ENCODE measurements at regions not wholly inside any gene's neighbourhood (a gene's known extent, or its start where the extent isn't known, plus 50 kb on each side); places are given as distances from the start of the nearest gene placed in this dataset.

DNA sequence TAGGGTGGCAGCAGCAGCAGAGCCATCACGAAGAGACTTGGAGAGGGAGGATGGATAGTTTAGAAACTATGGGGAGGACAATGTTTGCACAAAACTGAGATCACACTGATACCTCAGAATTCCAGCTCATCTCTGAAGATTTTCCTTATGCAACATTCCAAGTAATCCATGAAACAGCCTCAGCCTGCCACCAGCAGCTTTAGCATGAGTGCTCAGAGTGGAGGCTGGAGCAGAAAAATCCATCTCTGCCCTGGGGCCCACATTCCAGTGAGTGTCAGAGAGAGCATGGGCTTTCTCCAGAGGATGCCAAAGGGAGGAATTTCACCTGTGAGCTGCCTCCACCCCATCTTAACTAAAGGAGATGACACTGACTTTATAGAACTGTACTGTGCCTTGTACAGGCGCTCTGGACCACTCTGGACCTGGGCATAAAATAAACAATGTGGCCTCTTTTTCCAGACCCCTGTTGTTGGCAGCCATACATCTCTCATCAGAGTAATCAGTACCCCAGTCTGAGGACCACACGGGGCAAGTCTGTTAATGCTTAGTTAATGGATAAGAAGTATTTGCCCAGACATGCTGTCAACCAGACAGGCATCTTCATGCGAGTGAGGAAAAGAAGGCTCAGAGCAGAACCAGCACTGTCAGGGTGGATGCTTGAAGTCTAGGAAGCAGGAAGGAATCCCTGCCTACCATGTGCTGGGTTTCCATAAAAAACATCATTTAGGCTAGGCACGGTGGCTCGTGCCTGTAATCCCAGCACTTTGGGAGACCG lies 440.9 kb downstream of the ENC1 start:
- intact Hi-C loops (cut with DNase I), result loop anchor here (5.0 kb wide), 1 partner anchor 443 kb away; the partner anchor contains the start of gene ENC1
- no peak for DNase-seq (ENCODE audit: low spot score)

DNA sequence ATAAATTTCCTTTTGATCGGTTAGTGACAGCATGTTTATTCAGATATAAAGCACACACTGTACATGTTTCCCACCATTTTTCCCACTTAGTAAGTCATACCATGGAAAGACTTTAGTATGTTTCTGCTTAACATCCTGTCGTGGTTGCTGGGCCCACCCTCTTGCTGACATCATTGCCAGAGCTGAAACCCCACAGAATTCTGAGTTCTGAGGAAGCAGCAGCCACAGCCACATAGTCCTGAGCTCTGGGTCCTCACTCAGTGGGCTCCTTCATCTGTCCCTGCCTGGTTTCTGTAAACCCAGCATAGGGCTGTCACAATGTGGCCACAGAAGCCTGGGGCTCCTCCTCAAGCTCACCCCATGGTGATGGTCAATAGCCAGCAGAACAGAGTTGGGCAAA lies 441.5 kb downstream of the ENC1 start:
- no peak for DNase-seq (ENCODE audit: low spot score)
- intact Hi-C loops (cut with DNase I), result no loop called here

DNA sequence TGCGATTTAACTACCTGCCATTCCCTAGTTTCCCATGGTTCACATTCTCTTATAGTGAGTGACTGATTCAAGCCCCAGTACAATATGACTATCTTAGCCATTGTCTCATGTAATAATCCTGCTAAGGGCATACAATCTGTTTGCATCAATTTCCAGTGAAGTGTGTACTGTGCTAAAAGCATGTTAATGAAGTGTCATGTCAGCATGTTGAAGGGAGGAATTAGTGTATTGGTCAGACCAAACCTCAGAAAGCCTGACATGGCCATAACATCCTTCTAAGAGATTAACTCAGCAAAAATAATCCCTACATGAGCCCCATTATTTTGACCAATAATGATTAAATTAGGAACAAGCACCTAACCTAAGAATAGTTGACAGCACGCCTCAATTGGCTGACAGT lies 442.4 kb downstream of the ENC1 start:
- intact Hi-C loops (cut with DNase I), result no loop called here
- DNase-seq (ENCODE audit: low spot score), result no peak

DNA sequence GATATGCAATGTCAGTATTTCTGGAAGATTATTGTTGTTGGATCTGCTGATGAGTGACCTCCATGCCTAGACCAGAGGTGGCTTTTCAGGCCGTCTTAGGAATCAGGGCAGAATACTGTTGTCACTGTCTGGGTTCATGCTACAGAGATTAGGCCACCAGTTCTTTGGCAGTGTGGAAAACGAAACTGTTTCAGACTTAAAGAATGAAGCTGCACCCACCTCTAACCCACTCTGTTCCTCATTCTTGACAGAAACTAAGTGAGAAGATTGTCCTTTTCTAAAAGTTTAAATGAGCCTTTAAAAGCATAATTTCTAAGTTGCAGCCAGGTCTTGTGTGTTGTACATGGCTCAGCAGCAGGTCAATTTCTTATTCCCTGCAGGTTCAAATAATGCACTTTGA lies 444.3 kb downstream of the ENC1 start:
- intact Hi-C loops (cut with DNase I), result no loop called here
- no peak for DNase-seq (ENCODE audit: low spot score)

DNA sequence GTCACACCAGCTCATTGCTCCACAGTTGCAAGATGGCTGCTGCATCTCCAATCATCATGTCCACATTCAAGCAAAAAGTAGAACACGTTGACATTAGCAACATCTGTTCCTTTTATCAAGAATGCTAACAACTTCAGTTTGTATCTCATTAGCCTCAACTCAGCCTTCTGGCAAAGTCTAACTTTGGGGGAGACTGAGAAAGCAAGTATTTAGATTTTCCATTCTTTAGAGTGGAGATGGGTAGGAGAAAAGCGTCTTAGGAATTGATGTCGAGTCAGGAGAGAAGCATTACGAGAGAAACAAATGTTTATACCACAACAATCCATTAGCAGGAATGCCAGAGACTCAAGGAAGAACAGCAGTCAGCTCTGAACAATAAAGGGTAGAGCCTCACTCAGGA lies 446.3 kb downstream of the ENC1 start:
- intact Hi-C loops (cut with DNase I), result no loop called here
- DNase-seq (ENCODE audit: low spot score), result no peak

DNA sequence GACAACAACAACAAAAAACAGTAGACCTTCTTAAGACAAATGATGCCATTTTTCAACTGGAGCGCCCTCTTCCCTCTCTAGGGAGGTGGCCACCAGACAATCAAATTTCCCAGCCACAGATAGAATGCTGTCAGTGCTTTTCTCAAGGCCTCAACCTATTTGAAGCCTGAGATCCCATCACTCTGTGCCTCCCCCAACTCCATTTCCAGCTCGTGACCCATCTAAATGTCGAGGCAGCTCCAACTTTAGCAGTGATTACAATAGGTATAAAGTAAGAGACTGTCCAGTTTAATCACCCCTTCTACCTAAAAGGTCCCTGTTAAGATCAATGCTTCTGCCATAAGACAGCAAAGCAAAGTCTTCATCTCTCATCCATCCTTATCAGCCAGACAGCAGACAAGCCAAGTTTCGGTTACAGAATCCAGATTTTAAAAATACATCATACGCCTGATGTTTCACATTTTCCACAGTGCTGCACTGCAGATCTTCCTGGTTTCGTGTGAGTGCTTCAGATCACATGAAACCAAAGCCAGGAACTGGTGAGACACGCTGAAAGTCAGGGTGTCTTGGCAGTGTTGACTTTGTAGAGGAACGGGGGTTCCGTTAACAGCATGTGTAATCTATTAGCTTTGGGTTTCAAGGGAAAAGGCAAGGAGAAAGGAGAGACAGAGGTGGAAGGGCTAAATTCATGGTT lies 447.8 kb downstream of the ENC1 start:
- intact Hi-C loops (cut with DNase I), result no loop called here
- no peak for DNase-seq (ENCODE audit: low spot score)

DNA sequence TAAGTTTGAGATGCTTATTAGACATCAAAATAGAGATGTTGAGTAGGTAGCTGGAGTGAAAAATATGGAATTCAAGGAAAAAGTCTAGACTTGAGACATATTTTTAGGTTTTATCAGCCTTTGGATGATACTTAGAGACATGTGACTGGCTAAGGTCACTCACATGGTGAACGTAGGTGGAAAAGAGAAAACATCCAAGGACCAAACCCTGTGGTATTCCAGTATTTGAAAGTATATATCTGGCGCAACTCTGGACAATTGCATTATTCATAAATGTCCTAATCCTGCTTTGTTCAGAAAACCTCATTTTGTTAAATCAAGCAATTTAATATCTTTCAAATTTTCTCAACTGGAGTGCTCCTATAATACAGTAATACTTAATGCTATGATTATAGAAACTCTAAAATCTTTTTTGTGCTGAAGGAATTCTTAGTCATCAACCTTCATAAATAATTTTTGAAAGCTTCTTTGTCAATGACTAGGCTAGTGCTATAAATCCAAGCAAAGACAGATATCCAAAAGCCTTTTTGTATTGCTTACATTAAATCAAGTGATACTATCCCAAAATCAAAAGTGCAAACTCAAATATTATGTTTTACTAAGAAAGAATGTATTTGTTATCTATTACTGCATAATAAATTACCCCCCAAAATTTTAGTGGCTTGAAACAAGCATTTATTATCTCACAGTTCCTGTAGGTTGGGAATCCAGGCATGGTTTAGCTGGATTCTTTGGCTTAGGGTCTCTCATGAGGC lies 452.0 kb downstream of the ENC1 start:
- DNase-seq (ENCODE audit: low spot score), result no peak
- intact Hi-C loops (cut with DNase I), result no loop called here

DNA sequence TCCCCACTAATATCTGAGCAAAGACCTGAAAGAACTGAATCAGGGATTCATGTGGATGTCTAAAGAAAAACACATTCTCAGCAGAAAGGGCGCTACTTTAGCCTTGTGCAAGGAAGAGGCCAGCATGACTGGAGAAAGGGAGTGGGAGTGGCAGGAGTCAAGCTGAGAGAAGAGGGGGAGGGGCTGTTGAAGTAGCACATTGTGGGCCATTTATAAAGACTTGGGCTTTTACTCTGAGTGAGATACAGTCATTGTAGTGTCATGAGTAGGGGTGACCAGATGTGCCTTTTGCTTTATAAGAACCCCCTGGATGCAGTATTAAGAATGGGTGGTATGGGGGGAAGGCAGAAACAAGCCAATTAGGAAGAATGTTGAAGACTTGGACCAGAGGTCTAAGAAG lies 452.8 kb downstream of the ENC1 start:
- DNase-seq (ENCODE audit: low spot score), result no peak
- intact Hi-C loops (cut with DNase I), result no loop called here

DNA sequence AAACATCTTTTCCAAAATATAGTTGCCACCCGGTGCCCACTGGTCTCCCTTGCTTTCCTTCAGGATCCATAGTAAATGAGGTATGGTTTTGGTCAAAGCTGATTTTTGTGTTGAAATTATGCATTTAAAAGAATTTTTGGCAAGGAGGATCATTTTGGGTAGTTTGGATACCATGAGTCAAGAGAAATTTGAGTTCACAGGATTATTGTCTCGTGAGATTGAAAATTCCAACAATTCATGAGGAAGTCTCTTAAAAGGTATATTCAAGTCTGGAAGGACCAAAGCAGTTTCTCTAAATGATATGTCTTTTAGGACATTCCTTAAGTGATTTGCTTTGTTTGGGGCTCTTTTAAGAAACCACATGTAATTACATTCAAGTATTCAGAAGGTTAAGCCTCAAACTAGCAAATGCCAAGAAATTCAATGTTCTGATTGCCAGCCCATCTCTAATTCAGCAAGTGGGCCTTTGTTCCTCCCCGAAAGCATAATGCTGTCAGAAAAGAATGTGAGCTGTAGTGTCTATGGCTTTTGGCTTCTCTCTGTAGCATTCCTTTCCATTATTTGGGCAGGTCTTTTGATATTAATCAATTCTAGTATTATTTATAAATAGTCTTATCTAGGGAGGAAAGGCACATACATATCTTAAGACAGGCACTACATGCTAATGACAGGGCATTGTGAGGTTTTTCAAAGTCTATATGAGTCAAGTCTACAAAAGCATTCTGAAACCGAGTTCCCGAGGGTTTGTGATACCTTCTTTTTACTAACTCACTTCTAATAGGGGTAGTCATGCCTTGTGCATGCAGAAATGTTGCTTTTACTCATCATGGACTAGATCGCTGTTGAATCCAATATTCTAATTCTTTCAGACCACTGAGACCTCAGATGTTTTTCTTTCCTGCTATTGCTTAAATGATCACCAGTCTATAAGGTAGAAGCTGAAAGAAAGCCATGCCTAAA lies 453.9 kb downstream of the ENC1 start:
- DNase-seq (ENCODE audit: low spot score), result no peak
- intact Hi-C loops (cut with DNase I), result no loop called here

DNA sequence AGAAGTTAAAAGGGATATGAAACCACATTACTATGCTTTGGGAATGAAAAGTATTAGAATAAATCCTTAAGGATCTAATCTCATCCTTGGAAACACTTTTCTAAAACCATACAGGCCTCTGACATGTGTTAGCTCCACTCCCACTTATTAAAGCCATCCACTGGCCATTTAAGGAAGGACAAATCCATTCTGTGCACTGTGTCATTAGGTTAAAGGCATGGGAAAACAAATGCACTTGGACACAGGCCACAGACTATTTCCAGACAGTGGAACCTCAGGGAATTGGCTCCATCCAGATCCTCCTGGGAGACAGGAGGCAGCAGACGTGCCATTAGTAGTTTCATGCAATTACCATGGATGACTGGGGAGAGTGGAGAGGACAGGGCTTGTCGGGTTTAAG lies 454.9 kb downstream of the ENC1 start:
- intact Hi-C loops (cut with DNase I), result no loop called here
- no peak for DNase-seq (ENCODE audit: low spot score)

DNA sequence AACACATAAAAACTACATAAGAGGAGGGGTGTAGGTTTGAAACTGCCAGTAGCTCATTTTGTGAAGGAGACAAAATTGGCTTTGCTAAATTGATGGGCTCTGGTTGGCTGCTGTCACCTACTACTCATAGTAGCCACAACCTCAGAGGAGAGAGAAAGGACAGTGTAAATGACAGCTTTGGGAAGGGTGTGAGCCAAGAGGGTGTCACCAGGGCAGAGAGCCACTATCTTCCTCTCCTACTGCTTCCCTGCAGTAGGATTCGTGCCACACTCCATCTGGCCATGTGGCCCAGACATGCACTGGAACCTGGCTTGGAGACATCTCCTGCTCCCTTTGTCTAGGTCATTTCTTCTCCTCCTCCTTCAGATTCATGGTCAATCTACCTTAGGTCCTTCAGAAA lies 455.9 kb downstream of the ENC1 start:
- intact Hi-C loops (cut with DNase I), result no loop called here
- DNase-seq (ENCODE audit: low spot score), result no peak

DNA sequence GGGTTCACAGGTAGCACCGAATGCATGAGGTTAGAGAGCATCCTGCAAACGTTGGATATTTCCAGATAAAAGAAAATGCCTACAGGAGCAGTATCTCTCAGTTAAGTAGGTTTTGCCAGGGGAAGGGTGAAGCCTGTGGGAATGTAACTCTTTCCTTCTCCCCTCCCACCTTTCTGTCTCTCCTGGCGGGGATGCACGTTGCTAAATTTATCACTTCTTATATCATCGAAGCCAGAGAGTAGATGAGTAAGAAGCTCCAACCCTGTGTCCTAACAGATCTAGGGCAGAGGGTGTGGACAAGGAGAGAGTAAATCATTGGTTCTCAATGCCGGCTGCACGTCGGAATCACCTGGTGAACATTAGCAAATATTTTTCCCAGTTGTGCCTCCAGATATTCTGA lies 457.5 kb downstream of the ENC1 start:
- no peak for DNase-seq (ENCODE audit: low spot score)
- intact Hi-C loops (cut with DNase I), result no loop called here

DNA sequence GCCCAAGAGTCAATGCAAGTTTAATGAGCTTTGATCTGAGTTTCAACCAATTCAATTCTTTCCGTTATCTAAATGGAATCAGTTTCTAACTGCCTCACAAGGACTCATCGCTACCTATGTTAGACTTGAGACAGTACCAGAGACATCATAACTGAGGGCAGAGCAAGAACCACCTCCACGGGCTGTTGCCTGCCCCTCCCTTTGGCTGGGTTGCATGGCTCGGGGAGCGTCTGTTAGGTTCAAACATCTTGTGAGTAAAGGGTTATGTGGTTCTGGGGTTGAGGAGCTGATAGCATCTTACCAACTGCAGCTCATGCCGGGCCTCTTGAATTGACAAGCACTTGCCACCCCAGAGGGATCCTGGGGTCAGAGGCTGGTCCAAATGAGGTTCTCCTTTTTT lies 457.9 kb downstream of the ENC1 start:
- intact Hi-C loops (cut with DNase I), result no loop called here
- no peak for DNase-seq (ENCODE audit: low spot score)

DNA sequence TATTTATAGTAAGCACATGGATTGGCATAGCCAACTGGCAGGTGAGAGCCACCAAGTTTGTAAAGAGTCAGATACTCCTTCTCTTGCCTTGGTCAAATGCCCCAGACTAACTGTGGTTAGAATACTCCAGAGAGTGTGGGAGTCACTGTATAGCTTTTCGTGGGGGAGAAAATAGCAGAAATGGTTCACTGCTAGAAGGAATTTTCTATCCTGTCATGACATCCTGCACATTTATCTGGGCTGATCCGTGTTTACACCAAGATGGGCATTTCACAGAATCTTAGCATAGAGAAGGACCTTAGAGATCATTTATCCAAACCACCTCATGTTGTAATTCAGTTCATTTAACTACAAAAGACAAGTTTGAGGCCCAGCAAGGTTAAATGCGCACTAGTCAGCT lies 460.8 kb downstream of the ENC1 start:
- intact Hi-C loops (cut with DNase I), result no loop called here
- DNase-seq (ENCODE audit: low spot score), result no peak

DNA sequence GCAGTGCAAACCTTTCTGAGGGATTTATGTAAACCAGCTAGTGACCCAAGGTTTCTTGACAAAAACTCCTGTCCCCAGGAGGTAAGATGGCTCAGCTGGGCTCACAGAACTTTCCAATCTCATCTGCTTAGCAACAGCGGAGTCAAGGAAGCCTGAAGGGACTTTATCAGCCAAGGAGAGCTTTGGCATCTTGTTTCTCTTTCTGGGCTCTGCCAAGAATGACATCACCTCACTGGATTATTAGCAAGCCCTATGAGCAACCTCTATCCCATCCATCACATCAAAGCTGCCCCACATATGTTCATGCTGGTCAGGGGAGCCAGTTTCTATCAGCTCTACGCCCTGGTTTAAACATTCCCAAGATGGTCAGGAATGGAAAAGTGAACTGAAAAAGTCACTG lies 461.3 kb downstream of the ENC1 start:
- intact Hi-C loops (cut with DNase I), result no loop called here
- no peak for DNase-seq (ENCODE audit: low spot score)

DNA sequence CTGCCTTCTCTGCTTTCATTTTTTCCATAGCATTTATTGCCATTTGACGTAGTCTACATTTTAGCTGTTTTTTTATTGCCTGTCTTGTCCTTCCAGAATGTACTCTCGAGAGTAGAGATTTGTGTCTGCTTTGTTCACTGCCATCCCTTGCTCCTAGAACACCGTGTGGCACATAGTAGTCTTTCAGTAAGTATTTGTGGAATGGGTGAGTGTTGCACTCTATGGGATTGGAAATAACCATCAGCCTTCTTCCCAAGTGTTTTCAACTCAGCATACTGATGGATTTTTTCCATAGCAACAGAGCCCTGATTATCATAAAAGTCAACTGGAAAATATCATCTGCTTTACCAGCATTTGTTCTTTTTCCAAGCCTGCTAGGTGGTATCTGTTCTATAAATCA lies 462.6 kb downstream of the ENC1 start:
- DNase-seq (ENCODE audit: low spot score), result no peak
- intact Hi-C loops (cut with DNase I), result no loop called here

DNA sequence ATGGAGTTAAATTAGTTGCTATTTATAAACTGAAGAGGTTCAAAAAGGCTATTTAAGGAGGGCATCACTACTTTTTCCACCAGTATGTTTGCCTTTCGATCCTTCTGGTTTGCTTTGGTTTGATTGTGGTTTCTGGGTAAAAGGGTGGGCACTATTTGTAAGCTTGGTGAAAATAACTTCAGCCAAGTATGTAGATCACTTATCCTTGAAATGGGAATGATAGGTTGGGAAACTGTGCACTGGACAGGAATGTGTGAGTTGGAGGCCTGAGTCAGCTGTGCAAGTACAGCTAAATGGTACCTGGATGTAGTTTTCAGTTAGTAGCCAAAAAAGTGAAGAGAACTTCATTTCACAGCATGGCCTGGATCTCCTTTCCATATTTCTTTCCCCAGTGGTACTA lies 466.2 kb downstream of the ENC1 start:
- intact Hi-C loops (cut with DNase I), result no loop called here
- DNase-seq (ENCODE audit: low spot score), result no peak

DNA sequence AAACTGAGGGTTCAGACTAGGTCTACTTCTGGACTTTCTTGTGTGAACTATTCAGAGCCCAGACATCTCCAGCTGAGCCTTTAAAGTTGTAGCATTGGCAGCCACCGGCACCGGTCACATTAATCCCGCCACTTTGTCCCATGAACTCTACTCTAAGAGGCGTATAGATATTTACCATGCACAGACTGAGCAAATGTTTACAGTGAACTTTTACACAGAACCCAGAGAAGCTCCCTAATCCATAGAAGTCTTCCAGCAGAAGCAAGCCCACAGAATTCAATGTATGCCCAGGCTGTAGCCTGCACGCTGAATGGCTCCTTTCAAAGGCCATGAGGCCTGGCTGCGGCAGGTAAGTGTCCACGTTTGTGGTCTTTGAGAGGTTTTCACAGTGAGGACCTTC lies 466.9 kb downstream of the ENC1 start:
- no peak for DNase-seq (ENCODE audit: low spot score)
- intact Hi-C loops (cut with DNase I), result no loop called here

DNA sequence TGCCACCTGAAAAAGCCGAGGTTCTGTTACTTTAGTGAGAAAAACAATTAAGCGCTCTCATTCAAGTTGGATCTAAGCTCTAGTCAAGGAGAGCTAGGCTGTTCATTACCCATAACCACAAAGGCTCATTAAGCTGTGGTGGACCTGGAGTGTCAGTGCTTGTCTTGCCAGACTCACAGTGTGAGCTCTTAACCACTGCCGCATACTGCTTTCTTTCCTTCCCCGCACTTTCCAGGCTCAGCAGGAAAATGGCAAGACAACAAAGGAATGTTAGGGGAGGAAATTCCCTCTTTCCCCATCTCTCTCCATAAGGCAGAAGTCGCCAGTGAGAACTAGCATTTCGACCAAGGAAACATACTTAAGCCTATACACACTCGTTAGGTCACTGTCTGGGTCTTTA lies 467.3 kb downstream of the ENC1 start:
- DNase-seq (ENCODE audit: low spot score), result no peak
- intact Hi-C loops (cut with DNase I), result no loop called here

DNA sequence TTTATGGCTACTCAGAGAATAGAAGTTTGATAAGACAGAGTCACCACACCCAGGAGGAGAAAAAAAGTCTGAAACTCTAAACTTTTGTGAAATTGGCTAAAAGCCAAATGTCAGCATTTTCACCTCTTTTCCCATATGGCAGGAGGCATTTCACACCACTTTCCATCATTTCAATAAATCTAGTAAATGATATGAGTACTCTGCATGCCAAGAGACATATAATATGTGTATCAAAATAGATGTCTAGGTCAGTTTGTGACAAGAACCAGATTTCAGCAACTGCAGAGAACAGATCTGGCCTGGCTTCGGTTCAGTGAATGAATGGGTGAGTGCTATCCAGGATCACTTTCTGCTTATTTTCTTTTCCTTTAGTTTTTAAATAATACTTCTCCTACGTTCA lies 470.8 kb downstream of the ENC1 start:
- DNase-seq (ENCODE audit: low spot score), result no peak
- intact Hi-C loops (cut with DNase I), result no loop called here
